Body of pancreas (tissue), 4 donors: ENCODE measurements at regions not wholly inside any gene's neighbourhood (a gene's known extent, or its start where the extent isn't known, plus 50 kb on each side); places are given as distances from the start of the nearest gene placed in this dataset.

Experiments
- POLR2A ChIP-seq, 3 donors: fragments of 450-650 bp; IDR thresholded peaks; one replicate each; pipeline ENCODE4 v1.6.1; 2016; ENCODE audit warnings: antibody characterized with exemption in 3 of 3, mild to moderate bottlenecking in 2 of 3
- TF ChIP-seq, protein P1 (sequence below), 7 experiments: fragments of 450-650 bp in 4 of 7; fragments of 200-600 bp in 3 of 7; sonication (generic) in 3 of 7; IDR thresholded peaks; one replicate each; pipeline ENCODE4 v1.5.1; 2016 to 2019; ENCODE audit warnings: antibody characterized with exemption in 7 of 7

DNA sequence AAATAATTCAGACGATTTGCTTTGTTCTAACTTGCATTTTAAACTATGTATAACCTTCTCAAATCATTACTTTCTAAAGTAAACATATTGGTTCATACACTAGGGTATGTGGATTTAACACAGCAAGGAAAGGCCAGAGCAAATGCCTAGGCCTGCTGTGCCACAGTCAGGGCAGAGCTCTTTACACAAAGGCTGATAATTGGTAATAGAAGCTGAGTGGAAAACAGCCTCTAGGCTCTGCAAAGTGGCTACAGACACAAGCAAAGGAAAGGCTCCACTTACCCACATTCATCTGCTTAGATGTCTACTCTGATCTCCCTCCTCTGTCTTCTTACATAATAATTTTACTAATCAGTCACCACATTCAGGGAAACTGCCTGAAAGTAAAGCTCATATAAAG lies 382.9 kb downstream of the OLFM4 start:
- TF ChIP-seq, protein P1, sequence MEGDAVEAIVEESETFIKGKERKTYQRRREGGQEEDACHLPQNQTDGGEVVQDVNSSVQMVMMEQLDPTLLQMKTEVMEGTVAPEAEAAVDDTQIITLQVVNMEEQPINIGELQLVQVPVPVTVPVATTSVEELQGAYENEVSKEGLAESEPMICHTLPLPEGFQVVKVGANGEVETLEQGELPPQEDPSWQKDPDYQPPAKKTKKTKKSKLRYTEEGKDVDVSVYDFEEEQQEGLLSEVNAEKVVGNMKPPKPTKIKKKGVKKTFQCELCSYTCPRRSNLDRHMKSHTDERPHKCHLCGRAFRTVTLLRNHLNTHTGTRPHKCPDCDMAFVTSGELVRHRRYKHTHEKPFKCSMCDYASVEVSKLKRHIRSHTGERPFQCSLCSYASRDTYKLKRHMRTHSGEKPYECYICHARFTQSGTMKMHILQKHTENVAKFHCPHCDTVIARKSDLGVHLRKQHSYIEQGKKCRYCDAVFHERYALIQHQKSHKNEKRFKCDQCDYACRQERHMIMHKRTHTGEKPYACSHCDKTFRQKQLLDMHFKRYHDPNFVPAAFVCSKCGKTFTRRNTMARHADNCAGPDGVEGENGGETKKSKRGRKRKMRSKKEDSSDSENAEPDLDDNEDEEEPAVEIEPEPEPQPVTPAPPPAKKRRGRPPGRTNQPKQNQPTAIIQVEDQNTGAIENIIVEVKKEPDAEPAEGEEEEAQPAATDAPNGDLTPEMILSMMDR (IDR thresholded peaks at IDR 0.05), result no peak
- TF ChIP-seq POLR2A (IDR thresholded peaks at IDR 0.05), result no peak
